Sigmoid colon (tissue), 6 donors: ENCODE measurements at regions not wholly inside any gene's neighbourhood (a gene's known extent, or its start where the extent isn't known, plus 50 kb on each side); places are given as distances from the start of the nearest gene placed in this dataset.

Source experiments
- DNase-seq: peaks from one replicate; pipeline ENCODE4 v3.0.0-alpha.2; 2019
- H3K27ac ChIP-seq, 4 donors: fragments of 200-600 bp; sonication (generic); one replicate each; pipeline ENCODE4 v1.5.1; 2016 to 2019; ENCODE audit warnings: mild to moderate bottlenecking in 1 of 4
- H3K27me3 ChIP-seq, 3 donors: fragments of 200-600 bp; sonication (generic); one replicate each; pipeline ENCODE4 v1.5.1; 2019; ENCODE audit warnings: mild to moderate bottlenecking in 1 of 3
- H3K36me3 ChIP-seq, 4 donors: fragments of 200-600 bp; sonication (generic); one replicate each; pipeline ENCODE4 v1.5.1; 2016 to 2019
- H3K4me1 ChIP-seq, 4 donors: fragments of 200-600 bp; sonication (generic); one replicate each; pipeline ENCODE4 v1.5.1; 2017 to 2019
- H3K4me3 ChIP-seq, 4 donors: fragments of 200-600 bp; sonication (generic); one replicate each; pipeline ENCODE4 v1.5.1; 2017 to 2019; ENCODE audit warnings: mild to moderate bottlenecking in 2 of 4, moderate library complexity in 1 of 4
- H3K9me3 ChIP-seq, 4 donors: fragments of 200-600 bp in 3 of 4; sonication (generic) in 3 of 4; one replicate each; pipeline versions ENCODE4 v1.5.1 to v1.6.1; 2013 to 2019
- CTCF ChIP-seq, 4 experiments: fragments of 450-650 bp in 3 of 4; fragments of 200-600 bp in 1 of 4; IDR thresholded peaks; one replicate each; pipeline ENCODE4 v1.5.1; 2016 to 2019; ENCODE audit warnings: antibody characterized with exemption in 4 of 4, mild to moderate bottlenecking in 3 of 4, moderate library complexity in 2 of 4
- EP300 ChIP-seq, 4 donors: sonication (generic); formaldehyde crosslinking; IDR thresholded peaks; one replicate each; pipeline ENCODE4 v1.6.1; 2017; ENCODE audit warnings: antibody characterized with exemption in 4 of 4
- POLR2A ChIP-seq, 2 donors: fragments of 450-650 bp; IDR thresholded peaks; one replicate each; pipeline ENCODE4 v1.6.1; 2016; ENCODE audit warnings: antibody characterized with exemption in 2 of 2, mild to moderate bottlenecking in 2 of 2, moderate library complexity in 2 of 2
- POLR2AphosphoS5 ChIP-seq, 4 donors: sonication (generic); formaldehyde crosslinking; IDR thresholded peaks; one replicate each; pipeline ENCODE4 v1.6.1; 2017; ENCODE audit warnings: antibody characterized with exemption in 4 of 4
- WGBS, 2 donors: extraction: QIAGEN DNeasy Blood & Tissue Kit; methylation state at CpG; one replicate each; pipeline ENCODE4 v1.1.7; 2013; 5-methylcytosine and 5-hydroxymethylcytosine counted together
- intact Hi-C: fragments of 100-400 bp; cut with DNase I; formaldehyde crosslinking; loops from one replicate; pipeline ENCODE4 v1.15.1; 2023
- donor health status: healthy with polysubstance abuse.
- donor health status: healthy.

GRCh38 chr1:30419831-30420230 is 303.6 kb downstream of the MATN1 start:
- DNase-seq: no peak
- no peaks in the 10 kb centered on the region for H3K36me3 ChIP-seq
- H3K27ac ChIP-seq: no peak overlapping the region
- no peak for TF ChIP-seq POLR2AphosphoS5 (IDR thresholded peaks at IDR 0.05)
- TF ChIP-seq EP300 (IDR thresholded peaks at IDR 0.05): no peak
- TF ChIP-seq CTCF (IDR thresholded peaks at IDR 0.05): no peak
- no peak for TF ChIP-seq POLR2A (IDR thresholded peaks at IDR 0.05)
- no peaks in the 10 kb centered on the region for H3K9me3 ChIP-seq
- no peaks in the 10 kb centered on the region for H3K4me1 ChIP-seq
- no peak overlapping the region for H3K4me3 ChIP-seq
- H3K27me3 ChIP-seq: peaks cover 0 to 20% (median 6%) of the 10 kb centered on the region in 3 donors
- intact Hi-C loops: no loop called here
- 64 to 75% methylated on average over 5 of the region's 5 CpGs for WGBS, 2 donors

GRCh38 chr1:30418939-30419720 is 304.3 kb downstream of the MATN1 start:
- Histone ChIP-seq H3K4me1 (no peaks in the 10 kb centered on the region), H3K4me3 (no peak overlapping the region), H3K27me3 (peaks cover 0 to 23% (median 6%) of the 10 kb centered on the region in 3 donors), H3K27ac (no peak overlapping the region), H3K36me3 (no peaks in the 10 kb centered on the region), H3K9me3 (no peaks in the 10 kb centered on the region)
- intact Hi-C loops: no loop called here
- 64 to 79% methylated on average over 7 of the region's 7 CpGs for WGBS, 2 donors
- TF ChIP-seq POLR2A (IDR thresholded peaks at IDR 0.05): no peak
- TF ChIP-seq CTCF (IDR thresholded peaks at IDR 0.05): no peak
- no peak for TF ChIP-seq EP300 (IDR thresholded peaks at IDR 0.05)
- no peak for TF ChIP-seq POLR2AphosphoS5 (IDR thresholded peaks at IDR 0.05)
- DNase-seq: peak; percentile 25

DNA sequence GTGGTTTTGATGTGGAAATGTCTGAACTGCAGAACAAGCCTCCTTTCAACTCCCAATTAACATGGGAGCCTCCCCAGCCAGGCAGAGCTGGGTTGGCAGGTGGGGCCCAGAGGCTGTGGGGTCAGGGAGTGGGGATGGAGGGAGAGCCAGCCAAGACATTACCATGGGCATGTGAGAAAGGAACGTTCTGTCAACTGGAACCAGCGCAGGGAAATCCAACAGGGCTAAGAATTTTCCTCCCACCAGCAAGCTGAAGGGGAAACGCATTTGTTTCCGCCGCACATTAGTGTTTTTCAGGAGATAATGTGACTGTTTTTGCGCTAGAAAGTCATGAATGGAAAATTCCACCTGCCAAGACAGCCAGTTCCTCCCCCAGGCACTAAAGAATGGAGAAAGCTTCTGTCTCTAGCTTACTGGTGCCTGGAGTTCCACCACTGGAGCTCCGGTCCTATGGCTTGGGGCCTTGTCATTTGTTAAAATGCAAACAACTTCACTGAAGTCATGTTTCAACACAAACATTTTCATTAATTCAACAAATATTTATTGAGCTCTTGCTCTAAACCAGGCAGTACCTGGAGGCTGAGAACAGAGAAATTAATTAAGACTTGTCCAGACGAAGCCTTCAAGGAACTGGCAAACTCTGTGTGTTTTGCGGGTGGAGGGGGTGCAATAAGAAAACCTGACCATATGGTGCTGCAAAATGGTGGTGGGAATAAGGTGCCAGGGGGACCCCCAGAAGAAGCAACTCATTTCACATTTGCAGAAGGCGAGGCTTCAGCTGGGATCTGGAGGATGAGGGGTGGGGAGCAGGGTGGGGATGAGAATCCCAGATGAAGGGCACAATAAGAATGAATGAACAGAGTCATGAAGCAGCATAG is 305.1 kb downstream of the MATN1 start:
- TF ChIP-seq CTCF (IDR thresholded peaks at IDR 0.05): no peak
- TF ChIP-seq POLR2AphosphoS5 (IDR thresholded peaks at IDR 0.05): no peak
- no peak for TF ChIP-seq POLR2A (IDR thresholded peaks at IDR 0.05)
- TF ChIP-seq EP300 (IDR thresholded peaks at IDR 0.05): no peak
- Histone ChIP-seq H3K27ac (no peak overlapping the region), H3K4me1 (no peaks in the 10 kb centered on the region), H3K4me3 (no peak overlapping the region), H3K9me3 (no peaks in the 10 kb centered on the region), H3K36me3 (no peaks in the 10 kb centered on the region), H3K27me3 (peaks cover 0 to 23% (median 6%) of the 10 kb centered on the region in 3 donors)
- no peak for DNase-seq
- 83 to 86% methylated on average over 10 of the region's 10 CpGs for WGBS, 2 donors
- intact Hi-C loops: no loop called here

- intact Hi-C loops: no loop called here
- no peaks in the 10 kb centered on the region for H3K36me3 ChIP-seq
- no peak overlapping the region for H3K27ac ChIP-seq
- no peaks in the 10 kb centered on the region for H3K4me1 ChIP-seq
- 85 to 86% methylated on average over 3 of the region's 3 CpGs for WGBS, 2 donors
- no peaks in the 10 kb centered on the region for H3K9me3 ChIP-seq
- TF ChIP-seq CTCF (IDR thresholded peaks at IDR 0.05) (no peak), POLR2A (IDR thresholded peaks at IDR 0.05) (no peak)
- peak; percentile 27 for DNase-seq
- H3K27me3 ChIP-seq: peaks cover 0 to 19% (median 6%) of the 10 kb centered on the region in 3 donors
- no peak overlapping the region for H3K4me3 ChIP-seq
Measured at GRCh38 chr1:30417701-30418046, 305.7 kb downstream of the MATN1 start.
